ENCODE measurements at regions not wholly inside any gene's neighbourhood (a gene's known extent, or its start where the extent isn't known, plus 50 kb on each side); places are given as distances from the start of the nearest gene placed in this dataset.
"Not testable (repeated sequence)": the region's sequence is repeated elsewhere in the genome, so short reads cannot be mapped to it uniquely, and the experiment has no call there.

DNA sequence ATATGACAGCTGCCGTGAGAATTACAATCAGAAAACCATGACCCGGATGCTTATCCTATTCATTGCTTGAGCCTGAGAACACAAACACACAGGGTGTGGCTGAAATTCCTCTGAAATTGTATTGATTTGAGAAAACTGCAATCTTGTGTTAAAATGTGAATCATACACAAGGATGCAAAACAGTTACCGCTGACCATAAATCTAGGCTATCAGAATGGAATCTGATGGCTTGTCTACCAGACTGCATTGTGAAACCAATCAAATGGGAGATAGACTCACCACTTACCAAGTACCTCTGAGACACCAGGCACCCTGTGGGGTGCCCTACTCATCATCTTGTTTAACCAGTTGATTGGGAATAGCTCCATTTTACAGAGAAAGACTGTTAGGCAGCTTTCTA lies 188.7 kb upstream of the MSX2 start:
- no peak for TF ChIP-seq CTCF (IDR thresholded peaks at IDR 0.05; ENCODE audit: insufficient read depth, missing control alignments)
- FAIRE-seq (no peak), DNase-seq (ENCODE audit: insufficient read length, low spot score) (no peak)

DNA sequence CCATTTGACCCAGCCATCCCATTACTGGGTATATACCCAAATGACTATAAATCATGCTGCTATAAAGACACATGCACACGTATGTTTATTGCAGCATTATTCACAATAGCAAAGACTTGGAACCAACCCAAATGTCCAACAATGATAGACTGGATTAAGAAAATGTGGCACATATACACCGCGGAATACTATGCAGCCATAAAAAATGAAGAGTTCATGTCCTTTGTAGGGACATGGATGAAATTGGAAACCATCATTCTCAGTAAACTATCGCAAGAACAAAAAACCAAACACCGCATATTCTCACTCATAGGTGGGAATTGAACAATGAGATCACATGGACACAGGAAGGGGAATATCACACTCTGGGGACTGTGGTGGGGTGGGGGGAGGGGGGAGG lies 184.6 kb upstream of the MSX2 start:
- not testable (repeated sequence) for FAIRE-seq

DNA sequence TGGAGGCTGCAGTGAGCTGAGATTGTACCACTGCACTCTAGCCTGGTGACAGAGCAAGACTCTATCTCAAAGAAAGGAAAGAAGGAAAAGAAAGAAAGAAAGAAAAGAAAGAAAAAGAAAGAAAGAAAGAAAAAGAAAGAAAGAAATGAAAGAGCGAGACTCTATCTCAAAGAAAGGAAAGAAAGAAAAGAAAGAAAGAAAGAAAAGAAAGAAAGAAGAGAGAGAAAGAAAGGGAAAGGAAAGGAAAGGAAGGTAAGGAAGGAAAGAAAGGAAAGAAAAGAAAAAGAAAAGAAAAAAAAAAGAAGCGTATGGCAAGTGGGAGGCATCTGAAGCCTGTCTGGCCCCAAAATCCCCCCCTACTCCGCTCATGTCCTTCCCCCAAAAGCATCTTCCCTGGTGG lies 182.3 kb upstream of the MSX2 start:
- no peak for TF ChIP-seq CTCF (IDR thresholded peaks at IDR 0.05; ENCODE audit: insufficient read depth, missing control alignments)
- FAIRE-seq (no peak), DNase-seq (ENCODE audit: insufficient read length, low spot score) (no peak)

More for the DNA sequence above, 184.6 kb upstream of the MSX2 start:
- not testable (repeated sequence) for DNase-seq (ENCODE audit: insufficient read length, low spot score)

DNA sequence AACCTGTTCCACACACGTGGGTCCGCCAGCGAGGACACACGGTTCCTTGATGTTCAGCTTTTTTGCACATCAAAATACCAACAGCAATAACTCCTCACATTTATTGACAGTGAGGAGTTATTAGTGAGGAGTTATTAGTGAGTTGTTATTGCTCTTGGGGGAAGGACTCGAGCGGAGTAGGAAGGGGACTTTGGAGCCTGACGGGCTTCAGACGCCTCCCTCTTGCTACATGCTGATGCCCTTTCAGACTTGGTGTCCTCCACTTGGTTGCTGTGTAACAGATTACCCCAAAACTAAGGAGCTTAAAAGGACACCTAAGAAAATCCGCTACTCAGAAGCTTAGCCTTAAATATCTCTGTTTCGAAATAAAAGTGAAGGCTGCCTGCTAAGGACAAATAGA lies 181.9 kb upstream of the MSX2 start:
- DNase-seq (ENCODE audit: insufficient read length, low spot score): no peak
- no peak for FAIRE-seq
- no peak for TF ChIP-seq CTCF (IDR thresholded peaks at IDR 0.05; ENCODE audit: insufficient read depth, missing control alignments)

DNA sequence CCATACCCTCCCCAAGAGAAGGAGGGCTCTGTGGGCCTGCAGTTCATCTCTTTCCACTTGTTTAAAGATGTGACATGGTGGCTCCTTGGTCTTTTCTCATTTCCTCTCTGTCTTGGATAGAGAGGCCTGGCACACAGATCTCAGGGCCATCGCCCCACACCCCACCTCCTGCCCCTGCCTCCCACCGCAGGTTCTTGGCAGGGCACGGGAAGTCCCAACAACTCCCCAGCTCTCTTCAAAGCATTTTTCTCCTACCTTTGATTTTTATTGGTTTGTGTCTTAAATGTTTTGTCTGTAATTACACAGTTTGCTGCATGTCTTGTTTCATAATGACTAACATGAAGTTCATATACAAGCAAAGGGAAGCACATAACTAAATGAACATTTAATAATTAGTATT lies 178.5 kb upstream of the MSX2 start:
- FAIRE-seq (no peak), DNase-seq (ENCODE audit: insufficient read length, low spot score) (no peak)
- TF ChIP-seq CTCF (IDR thresholded peaks at IDR 0.05; ENCODE audit: insufficient read depth, missing control alignments): no peak

DNA sequence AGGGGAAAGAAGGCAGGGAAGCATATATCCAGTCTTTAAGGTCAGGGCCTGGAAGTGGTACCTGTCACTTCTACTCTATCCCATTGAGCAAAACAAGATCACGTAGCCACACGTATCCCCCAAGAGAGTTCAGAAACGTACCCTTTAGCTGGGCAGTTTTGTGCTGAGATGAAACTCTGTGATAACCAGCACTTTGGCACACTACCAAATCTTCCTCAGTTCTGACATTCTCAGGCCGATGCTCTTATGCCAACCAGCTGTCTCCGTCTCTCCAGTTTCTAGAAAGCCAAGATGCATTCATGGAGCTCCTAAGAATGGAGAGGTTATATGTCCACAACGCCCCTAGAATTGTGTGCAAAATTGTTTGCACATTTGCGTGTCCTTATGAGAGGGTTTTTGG lies 176.6 kb upstream of the MSX2 start:
- no peak for TF ChIP-seq CTCF (IDR thresholded peaks at IDR 0.05; ENCODE audit: insufficient read depth, missing control alignments)
- no peak for DNase-seq (ENCODE audit: insufficient read length, low spot score)
- no peak for FAIRE-seq

DNA sequence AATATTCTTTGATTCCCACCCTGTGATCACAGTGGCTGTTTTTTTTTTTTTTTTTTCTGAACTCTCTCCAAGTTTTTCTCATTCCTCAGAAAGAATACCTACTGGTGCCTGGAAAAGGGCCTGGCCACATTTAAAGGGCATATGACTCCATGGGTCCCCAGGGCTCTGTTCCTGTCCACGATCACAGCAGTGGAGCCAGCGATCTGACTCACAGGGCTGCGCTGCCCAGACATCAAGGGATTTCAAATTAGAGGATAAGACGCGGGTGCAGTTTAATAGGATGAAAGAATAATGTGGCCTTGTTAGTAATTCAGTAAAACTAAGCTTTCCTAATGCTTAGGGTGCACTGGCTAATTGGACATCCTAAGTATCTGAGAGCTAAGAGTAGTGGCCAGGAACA lies 175.1 kb upstream of the MSX2 start:
- DNase-seq (ENCODE audit: insufficient read length, low spot score) (no peak), FAIRE-seq (no peak)
- TF ChIP-seq CTCF (IDR thresholded peaks at IDR 0.05; ENCODE audit: insufficient read depth, missing control alignments): no peak

GRCh38 chr5:174550026-174550425 lies 174.4 kb upstream of the MSX2 start:
- DNase-seq (ENCODE audit: insufficient read length, low spot score): no peak
- FAIRE-seq: no peak
- TF ChIP-seq CTCF (IDR thresholded peaks at IDR 0.05; ENCODE audit: insufficient read depth, missing control alignments): no peak

Measured in D721Med (cell line).